HG03460 (cell line): ENCODE measurements at regions not wholly inside any gene's neighbourhood (a gene's known extent, or its start where the extent isn't known, plus 50 kb on each side); places are given as distances from the start of the nearest gene placed in this dataset.

Experiments used
- ATAC-seq: cut with Tn5 transposase; IDR thresholded peaks from one replicate; pipeline ENCODE4 v1.9.1; 2021; ENCODE audit not compliant: unreplicated experiment

DNA sequence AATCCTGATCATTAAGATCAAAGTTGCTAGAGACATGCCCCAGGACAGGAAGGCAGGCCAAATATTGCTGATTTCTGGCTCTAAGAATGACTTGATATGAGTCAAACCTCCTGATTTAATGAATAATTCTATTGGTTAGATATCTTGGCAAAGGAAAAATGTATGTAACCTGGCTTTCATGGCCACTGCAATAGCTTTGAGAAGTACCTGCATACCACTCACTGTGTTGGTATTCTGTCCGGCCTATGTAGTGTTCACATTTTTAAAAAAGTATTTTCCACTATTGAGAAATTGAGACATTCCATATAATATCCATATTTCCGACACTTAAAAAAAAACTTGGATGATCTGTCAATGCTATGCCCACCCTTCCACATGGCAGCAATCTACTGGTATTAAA lies 283.1 kb upstream of the SOX5 start:
- no peak for ATAC-seq

DNA sequence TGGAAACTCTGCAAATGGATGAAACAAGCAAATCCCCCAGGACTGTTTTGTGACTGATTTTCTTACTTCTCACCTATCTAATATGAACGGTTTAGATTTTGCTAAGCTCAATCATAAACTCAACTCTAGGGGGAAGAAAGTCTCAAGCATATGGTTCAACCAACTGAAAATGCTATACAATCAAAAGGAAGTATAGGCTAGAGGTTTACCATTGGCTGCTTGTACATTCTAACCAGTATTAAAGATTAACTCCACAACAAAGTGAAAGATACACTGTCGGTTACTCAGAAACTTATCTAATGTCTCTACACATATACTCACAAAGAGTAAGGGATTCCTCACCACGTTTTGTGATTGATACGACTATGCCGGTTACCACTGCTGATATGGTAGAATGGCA lies 281.8 kb upstream of the SOX5 start:
- peak; percentile 79 for ATAC-seq

DNA sequence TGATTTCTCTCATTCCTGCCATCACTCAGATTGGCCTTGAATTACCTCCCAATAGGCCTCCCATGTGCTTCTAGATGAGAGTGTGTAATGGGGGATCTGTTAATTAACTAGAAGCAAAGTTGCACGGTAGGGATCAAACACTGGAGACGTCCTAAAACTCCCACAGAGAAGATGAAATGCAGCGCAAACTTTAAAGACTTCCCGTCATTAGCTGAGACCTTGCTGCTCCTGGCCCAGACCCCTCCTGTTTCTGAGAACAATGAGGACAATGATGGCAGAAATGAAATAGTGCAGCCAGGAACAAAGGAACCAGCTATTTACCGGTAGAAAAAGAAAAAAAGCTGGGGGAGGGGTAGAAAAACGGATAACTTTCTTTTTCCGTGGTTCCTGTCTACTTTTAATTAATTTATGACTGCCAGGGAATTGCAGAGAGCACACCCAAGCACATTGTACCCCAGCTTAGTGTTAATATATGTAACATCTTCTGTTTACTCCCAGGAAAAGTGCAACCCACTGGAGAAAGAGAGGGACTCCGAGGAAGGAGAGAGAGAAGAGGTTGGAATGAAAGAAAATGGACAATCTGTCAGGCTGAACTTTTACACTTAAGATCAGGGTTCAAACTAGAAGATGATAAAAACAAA lies 280.7 kb upstream of the SOX5 start:
- no peak for ATAC-seq

DNA sequence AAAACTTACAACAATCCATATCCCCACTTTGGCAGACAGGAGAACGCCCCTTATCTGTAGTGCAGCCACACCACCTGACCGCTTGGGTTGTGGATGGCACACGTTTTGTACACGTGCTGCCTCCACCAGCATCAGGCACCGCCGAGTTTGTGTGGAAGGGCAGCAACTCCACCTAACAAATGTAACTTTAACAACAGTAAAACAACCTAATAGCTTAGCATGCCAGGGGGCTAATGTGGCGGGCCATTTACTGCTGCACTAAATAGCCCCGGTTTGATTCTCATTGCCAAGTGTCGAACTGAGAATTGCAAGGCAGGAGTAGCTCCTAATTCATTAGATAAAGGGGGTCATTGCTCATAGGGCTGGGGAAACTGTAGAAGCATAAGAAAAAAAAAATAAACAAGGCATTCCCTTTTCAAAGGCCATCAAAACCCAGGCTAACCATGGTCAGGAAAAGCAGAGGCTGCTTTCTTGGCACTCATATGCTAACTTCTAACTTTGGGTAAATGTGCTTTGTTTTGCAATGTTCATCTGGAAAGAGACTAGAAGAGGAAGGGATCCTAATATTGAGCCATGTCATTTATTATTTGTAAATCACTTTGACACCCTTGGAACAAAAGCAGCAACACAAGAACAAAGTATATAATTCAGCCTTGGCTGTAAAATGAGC lies 279.7 kb upstream of the SOX5 start:
- ATAC-seq = no peak

DNA sequence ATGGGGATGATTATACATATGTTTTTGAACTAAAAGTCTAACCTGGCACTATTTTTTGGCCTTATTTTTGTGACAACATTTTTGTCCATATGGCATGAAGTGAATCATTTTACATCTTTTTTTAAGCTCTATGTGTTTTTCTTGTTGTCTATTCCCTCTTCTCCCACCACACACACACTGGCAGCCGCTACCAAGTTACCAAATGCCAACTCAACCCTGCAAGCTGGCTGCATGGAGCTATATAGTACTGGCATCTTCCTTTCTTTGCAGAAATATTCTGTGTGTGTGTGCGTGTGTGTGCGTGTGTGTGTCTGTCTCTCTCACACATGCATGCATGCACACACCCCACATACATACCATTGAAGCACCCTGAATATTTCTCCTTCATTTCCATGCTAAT lies 278.9 kb upstream of the SOX5 start:
- no peak for ATAC-seq

DNA sequence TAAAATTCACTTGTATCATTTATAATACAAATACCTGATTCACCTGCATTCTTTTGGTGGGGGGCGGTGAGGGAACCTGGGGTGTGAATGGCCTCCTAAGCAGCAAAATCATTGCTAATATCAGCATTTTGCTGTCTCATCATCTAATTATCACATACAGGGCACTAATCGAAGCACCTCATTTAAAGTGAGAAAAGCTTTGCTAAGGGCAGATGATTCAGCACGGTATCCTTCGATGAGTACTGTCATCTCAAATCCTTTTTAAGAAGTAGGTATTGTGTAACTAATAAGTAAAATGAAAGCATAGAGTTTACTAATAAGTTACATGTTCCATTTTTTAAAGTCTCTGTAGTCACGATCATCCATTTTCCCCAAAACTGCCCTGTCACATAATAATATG lies 278.1 kb upstream of the SOX5 start:
- ATAC-seq = no peak

DNA sequence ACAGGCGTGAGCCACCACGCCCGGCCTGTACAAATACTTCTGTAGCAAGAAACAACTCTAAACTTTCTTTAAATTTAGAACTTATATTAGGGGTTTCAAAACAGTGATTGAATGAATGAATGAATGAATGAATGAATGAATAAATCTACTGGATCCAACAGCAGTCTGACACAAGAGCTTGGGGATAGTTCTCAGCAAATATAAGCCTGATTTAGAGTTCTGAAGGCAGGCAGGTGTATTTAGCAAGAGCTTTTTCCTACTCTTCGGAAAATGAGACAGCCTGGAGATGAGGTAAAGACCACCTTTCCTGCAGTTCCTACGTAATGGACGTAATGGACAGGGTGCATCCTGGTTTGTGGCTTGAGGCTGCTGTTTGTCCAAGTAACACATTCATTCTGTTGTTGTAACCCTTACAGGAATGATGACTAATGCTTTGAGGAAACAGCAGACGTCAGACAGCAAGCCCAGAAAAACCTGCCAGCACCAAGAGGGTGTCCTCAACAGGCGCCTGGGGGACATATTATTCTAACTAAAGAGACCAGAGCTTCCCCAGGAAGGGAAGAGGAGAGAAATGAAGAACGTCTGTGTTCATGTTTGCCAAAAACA lies 277.4 kb upstream of the SOX5 start:
- no peak for ATAC-seq

DNA sequence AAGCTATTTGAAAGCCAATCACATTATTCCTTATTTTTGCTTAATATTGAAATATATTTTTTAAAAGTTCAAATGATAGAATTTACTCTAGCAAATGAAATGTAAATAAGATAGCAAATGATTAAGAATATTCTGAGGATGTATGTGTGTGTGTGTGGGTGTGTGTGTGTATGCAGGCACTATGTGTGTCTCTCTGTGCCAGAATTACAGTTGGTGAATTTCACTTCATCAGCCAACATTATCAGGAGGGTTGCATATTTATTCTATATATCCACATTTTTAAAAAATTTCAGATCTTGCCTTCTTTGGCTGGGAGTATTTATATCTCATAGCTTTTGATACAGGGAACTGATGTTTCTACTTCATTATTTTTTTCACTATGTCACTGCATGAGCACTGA lies 274.9 kb upstream of the SOX5 start:
- no peak for ATAC-seq

DNA sequence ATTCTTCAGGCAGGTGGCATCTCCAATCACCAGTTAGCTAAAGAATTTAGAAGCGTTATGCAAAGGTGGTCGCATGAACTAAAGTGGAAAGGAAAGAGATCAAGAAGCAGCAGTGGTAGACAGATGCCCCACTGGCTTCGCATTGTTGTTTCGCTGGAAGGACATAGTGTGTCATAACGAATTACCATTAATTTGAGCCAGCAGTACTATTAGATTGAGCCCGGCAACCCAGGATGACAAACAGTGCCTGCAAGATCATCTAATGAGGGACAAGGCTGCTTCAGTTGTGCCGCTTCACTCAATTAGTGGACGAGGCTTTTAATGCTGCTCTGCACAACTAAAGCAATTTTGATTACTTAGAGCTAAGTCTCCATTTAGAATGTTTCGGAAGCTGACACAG lies 274.5 kb upstream of the SOX5 start:
- ATAC-seq = no peak

DNA sequence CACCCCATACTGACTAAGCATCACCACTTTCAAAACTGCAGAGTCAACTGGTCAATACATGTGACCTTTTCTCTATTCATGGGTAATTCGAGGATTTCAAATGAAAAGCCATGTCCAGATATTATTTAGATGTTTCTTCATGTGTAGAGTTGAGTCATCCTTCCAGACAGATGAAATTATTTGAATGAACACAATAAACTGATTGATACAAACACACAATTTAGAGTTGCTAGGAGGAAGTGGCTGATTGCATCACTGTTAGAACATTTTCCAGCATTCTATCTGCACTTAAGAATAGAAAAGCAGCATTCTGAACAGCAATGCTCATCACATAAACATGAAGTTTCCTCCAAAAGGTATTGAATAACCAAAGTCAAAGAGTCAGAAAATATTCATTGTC lies 273.5 kb upstream of the SOX5 start:
- ATAC-seq = no peak

DNA sequence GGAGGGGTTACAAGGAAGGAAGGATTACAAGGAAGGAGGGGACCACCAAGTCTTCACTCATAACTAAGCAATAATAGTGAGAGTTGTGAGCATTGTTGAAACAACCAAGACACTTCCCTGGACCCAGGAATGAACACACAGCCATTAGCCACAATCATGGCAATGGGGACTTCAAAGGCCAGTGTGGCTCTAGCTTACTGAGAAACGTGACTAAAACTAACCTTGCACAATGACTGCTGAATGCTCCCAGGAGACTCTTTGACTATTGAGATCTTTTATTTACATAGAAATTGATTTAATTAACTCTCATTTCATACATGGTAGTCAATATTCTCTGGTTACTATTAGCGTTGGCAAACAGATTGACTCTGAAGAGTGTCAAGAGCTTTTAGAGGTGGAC lies 263.0 kb upstream of the SOX5 start:
- no peak for ATAC-seq

DNA sequence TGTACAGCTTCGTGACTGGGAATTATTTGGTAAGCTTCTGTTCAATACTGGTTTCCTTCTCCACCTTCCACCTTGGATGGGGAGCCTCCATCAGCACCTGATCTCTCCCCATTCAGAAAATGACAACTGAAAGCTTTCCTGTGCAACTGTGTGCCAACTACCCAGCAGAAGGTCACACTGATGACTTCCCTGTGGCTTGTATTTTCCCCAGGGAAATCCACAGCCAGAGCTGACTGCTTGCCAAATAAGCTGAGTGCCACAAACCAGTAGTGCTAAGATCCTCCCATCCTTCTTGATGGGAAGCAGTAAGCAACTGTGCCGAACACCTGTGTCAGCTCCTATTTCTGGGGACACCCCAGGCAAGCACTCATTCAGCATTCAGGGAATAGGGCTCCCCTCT lies 257.2 kb upstream of the SOX5 start:
- ATAC-seq = no peak

DNA sequence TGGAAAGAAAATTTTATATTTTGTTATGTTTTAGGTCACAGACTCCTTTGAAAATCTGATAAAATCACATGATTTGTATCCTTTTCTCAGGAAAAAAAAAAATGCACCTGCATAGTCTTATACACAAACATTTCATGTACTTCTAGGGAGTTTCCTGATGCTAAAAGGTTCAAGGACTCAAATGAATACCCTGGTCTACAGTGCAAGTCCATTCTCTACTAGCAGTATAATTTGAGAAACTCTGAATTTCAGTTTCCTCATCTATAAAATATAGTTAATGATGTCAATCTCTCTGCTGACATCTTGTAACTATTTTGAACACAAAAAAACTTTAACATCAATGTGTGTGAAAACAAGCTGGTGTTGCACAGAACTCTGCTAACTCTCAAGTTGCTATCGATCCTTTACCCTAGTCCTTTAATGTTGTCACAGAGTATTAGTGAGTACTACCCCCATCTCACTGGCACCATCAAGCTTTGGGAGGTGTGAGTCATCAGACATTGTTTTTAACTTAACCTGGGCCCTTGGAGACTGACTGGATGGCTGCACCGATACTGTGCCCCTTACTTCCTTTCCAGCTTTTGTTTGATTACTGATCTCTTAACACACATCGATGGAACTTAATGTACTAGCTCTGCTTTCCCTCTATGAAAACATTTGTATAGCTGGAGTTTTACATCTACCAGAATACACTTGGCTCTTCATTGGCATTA lies 251.9 kb upstream of the SOX5 start:
- ATAC-seq = peak; percentile 41

DNA sequence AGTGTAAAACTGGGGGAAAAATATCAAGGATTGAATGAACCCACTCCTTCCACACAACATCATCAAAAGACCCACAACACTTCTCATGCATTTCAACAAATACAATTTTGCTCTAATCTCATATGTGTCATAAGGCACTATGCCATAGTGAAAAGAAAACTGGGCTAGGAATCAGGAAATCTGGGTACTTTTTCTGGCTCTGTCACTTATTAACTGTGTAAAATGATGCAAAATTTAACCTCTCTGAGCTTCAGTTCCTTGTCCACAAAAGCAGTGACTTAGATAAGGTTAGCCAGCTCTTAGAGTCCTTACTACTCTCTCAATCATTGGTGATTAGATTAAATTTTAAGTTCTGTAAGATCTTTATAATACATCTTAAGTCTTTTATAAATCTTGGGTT lies 250.5 kb upstream of the SOX5 start:
- no peak for ATAC-seq

DNA sequence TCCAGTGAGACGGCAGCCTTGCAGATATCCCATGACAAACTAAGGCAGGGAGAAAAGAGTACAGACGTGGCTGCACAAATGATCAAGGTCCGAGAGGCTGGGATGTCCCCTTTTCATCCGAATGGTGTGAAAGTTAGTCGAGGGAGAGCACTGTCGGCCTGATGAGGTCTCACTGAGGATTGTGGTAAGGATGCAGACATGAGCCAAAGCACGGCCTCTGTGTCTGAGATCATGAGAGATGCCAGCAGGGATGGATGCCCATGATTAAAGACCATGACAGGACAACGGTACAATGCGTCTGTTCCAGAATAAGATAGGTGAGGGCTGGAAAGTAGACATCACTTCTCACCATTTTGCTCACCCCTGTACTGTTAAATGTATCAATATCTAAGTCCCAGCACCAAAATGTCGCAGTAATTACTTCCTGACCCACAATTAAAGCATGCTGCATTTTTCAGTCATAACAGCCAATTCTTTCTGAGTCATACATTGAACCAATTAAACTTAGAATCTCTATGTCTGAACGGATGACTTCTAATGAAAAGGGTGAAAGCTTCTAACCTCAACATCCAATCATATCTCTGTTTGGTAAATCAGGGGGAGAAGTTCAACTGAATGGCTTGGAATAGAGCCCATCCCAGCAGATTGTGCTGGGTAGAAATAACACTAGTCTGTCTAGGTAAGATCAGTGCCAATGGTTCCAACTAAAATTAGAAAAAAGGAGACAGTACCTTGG lies 249.6 kb upstream of the SOX5 start:
- ATAC-seq = no peak

DNA sequence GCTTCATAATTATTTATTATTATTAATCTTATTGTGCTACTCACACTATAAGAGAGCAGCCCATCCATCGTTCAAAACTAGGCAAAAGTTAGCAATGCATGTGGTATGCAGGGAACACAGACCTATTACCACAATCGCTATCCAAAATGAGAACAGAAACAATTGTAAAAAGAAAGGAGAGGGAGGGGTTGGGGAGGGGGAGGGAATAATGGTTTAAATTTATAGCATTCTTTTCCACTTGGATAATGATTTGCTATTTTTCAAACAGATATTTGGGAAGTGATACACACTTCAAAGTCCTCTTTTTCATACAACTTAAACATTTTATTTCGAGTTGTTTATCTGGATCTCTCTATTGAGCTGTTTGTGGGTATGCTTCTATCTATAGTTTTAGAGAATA lies 248.6 kb upstream of the SOX5 start:
- no peak for ATAC-seq

DNA sequence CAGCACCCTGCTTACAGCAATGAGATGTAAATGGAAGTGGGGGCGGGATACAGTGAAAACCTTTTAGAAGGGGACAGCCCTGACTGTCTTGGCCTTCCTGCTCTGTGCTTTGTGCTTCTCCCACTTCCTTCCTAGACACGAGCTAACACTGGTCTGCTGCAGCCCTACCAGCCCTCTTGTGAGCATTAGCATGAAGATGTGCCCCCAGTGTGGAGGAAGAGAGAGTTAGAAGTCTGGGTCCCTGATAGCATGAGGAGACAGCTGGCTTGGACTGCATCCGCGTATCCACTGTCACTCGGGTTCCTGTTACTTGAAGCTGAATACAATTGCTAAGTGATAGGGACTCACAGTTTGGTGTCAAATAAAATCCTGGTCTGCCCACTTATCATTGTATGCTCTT lies 248.1 kb upstream of the SOX5 start:
- ATAC-seq = no peak

DNA sequence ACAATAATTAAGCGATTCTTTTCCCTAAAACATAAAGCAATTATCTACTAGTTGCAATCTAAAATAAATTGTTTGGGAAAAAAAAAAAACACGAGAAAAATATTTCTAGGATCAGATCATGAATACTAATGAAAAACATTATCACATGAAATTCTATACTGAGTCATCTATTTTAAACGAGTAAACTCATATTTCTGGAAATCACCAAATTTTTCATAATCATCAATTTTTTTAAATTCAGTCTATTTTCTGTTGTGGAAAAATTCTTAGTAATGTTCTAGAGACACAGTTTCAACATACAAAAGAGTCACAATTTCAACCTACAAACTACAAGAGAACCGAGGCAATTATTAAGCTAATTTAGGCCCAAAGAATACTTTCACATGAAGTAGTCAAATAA lies 245.6 kb upstream of the SOX5 start:
- no peak for ATAC-seq

DNA sequence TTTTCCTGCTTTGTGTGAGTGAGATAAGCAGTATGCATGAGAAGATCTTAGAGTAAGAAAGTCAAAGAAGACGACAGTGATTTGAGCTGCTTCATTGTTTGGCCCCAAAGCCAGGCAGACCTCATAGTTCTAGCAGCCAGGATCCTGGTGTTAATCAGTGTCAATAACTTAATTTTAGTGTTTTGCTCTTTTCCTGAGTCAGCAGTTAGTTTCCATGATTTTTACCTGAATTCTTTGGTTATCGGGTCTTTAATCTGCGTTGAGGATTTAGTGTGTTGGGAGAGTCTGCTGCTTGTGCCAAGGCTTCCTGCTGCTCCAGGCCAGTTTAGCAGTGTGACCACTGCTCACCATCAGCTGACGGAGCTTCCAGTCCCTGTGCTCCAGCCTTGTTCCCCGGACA lies 241.6 kb upstream of the SOX5 start:
- ATAC-seq = no peak

DNA sequence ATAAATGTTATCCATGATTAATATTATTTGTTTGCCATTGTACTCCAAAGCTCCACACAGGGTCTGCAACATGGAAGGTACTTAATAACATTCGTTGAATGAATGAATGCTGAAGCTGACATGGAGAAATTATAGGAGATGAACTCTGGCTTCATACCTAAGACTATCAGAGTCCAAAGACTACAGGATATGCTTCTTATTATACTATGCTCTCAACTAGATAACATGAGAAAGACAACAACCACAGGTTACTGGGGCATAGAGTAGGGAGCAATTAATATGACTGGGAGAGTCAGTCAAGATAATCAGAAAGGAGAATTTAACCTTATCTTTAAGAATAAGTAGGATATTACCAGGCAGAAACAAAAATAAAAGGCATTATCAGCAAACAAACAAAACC lies 236.3 kb upstream of the SOX5 start:
- ATAC-seq = no peak

DNA sequence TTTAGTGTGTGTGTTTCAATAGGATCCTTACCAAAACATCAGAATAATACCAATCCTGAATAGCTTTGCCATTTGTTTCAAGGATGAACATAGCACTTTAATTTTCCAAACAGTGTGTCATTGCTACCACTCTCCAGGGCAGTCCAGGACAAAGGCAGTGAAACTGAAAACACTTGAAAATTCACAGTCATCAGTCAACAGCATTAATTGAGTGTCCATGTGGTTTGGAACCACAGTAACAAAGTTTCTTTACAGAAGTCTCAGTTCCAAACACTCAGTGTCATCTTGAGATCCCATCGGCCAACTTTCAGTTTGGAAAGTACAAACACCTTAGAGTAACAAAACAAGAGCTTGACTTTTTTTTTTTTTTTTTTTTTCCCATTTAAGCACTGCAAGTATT lies 228.4 kb upstream of the SOX5 start:
- ATAC-seq = peak; percentile 69
